ENCODE measurements at regions not wholly inside any gene's neighbourhood (a gene's known extent, or its start where the extent isn't known, plus 50 kb on each side); places are given as distances from the start of the nearest gene placed in this dataset.

GRCh38 chr5:36355516-36355915, 53.8 kb upstream of the RANBP3L start:
- TF ChIP-seq CTCF (IDR thresholded peaks at IDR 0.05): no peak
- H3K9me3 ChIP-seq: no peaks in the 10 kb centered on the region

GRCh38 chr5:36356915-36357314, 55.2 kb upstream of the RANBP3L start:
- Histone ChIP-seq H3K27me3 (ENCODE audit: low read depth) (no peaks in the 10 kb centered on the region), H3K4me1 (no peaks in the 10 kb centered on the region), H3K4me3 (no peak overlapping the region), H3K27ac (no peak overlapping the region), H3K9me3 (no peaks in the 10 kb centered on the region), H3K36me3 (no peaks in the 10 kb centered on the region)
- ATAC-seq (no peak), DNase-seq (no peak)
- TF ChIP-seq CTCF (IDR thresholded peaks at IDR 0.05): no peak
- intact Hi-C loops (cut with DNase I): no loop called here

More at GRCh38 chr5:36355516-36355915, 53.8 kb upstream of the RANBP3L start:
- H3K36me3 ChIP-seq: no peaks in the 10 kb centered on the region
- intact Hi-C loops (cut with DNase I): no loop called here
- ATAC-seq (no peak), DNase-seq (no peak)
- H3K27ac ChIP-seq: no peak overlapping the region
- H3K27me3 ChIP-seq (ENCODE audit: low read depth): no peaks in the 10 kb centered on the region
- no peaks in the 10 kb centered on the region for H3K4me1 ChIP-seq
- no peak overlapping the region for H3K4me3 ChIP-seq

GRCh38 chr5:36357391-36357975, 55.8 kb upstream of the RANBP3L start:
- no peak overlapping the region for H3K27ac ChIP-seq
- H3K4me3 ChIP-seq: no peak overlapping the region
- no peaks in the 10 kb centered on the region for H3K4me1 ChIP-seq
- no peaks in the 10 kb centered on the region for H3K27me3 ChIP-seq (ENCODE audit: low read depth)
- DNase-seq (no peak), ATAC-seq (peak in 1 of 2 donors; percentile 56)
- no peak for TF ChIP-seq CTCF (IDR thresholded peaks at IDR 0.05)
- H3K36me3 ChIP-seq: no peaks in the 10 kb centered on the region
- no peaks in the 10 kb centered on the region for H3K9me3 ChIP-seq
- intact Hi-C loops (cut with DNase I): no loop called here

GRCh38 chr5:36359267-36359666, 57.6 kb upstream of the RANBP3L start:
- DNase-seq (no peak), ATAC-seq (no peak)
- no peaks in the 10 kb centered on the region for H3K9me3 ChIP-seq
- no peaks in the 10 kb centered on the region for H3K27me3 ChIP-seq (ENCODE audit: low read depth)
- TF ChIP-seq CTCF (IDR thresholded peaks at IDR 0.05): no peak
- no peak overlapping the region for H3K27ac ChIP-seq
- intact Hi-C loops (cut with DNase I): no loop called here
- no peaks in the 10 kb centered on the region for H3K36me3 ChIP-seq
- no peaks in the 10 kb centered on the region for H3K4me1 ChIP-seq
- H3K4me3 ChIP-seq: no peak overlapping the region

GRCh38 chr5:36360307-36360706, 58.6 kb upstream of the RANBP3L start:
- ATAC-seq: no peak
- Histone ChIP-seq H3K27ac (no peak overlapping the region), H3K4me3 (no peak overlapping the region), H3K36me3 (no peaks in the 10 kb centered on the region), H3K9me3 (no peaks in the 10 kb centered on the region), H3K27me3 (ENCODE audit: low read depth) (no peaks in the 10 kb centered on the region), H3K4me1 (no peaks in the 10 kb centered on the region)
- intact Hi-C loops (cut with DNase I): no loop called here
- no peak for TF ChIP-seq CTCF (IDR thresholded peaks at IDR 0.05)
- no peak for DNase-seq

All from lower lobe of right lung (tissue), 2 donors.